Left lung (tissue), 4 donors: ENCODE measurements at regions not wholly inside any gene's neighbourhood (a gene's known extent, or its start where the extent isn't known, plus 50 kb on each side); places are given as distances from the start of the nearest gene placed in this dataset.
"Not testable (repeated sequence)": the region's sequence is repeated elsewhere in the genome, so short reads cannot be mapped to it uniquely, and the experiment has no call there.

Experiments used
- ATAC-seq: fragments of 200-7000 bp; cut with Tn5 transposase; one replicate; pipeline ENCODE4 v1.9.1; 2020; ENCODE audit warnings: moderate library complexity
- DNase-seq, 4 donors: peaks; one replicate each; pipeline ENCODE4 v3.0.0-alpha.2; 2013 to 2020
- H3K27ac ChIP-seq, 2 donors: fragments of 200-600 bp; sonication (generic) in 1 of 2; one replicate each; pipeline versions ENCODE4 v1.5.0 to v1.8.0; 2020 to 2021
- H3K27me3 ChIP-seq, 2 donors: fragments of 200-600 bp; sonication (generic) in 1 of 2; one replicate each; pipeline versions ENCODE4 v1.5.0 to v1.8.0; 2020 to 2021
- H3K36me3 ChIP-seq, 2 donors: fragments of 200-600 bp; sonication (generic) in 1 of 2; one replicate each; pipeline versions ENCODE4 v1.5.0 to v1.8.0; 2020 to 2021
- H3K4me1 ChIP-seq, 2 donors: fragments of 200-600 bp; one replicate each; pipeline ENCODE4 v1.8.0; 2021
- H3K4me3 ChIP-seq, 2 donors: fragments of 200-600 bp; sonication (generic) in 1 of 2; one replicate each; pipeline versions ENCODE4 v1.5.0 to v1.8.0; 2020 to 2021; ENCODE audit warnings: mild to moderate bottlenecking in 1 of 2
- H3K9me3 ChIP-seq, 2 donors: fragments of 200-600 bp; sonication (generic) in 1 of 2; one replicate each; pipeline versions ENCODE4 v1.5.0 to v1.8.0; 2020 to 2021
- CTCF ChIP-seq, 2 donors: fragments of 200-600 bp; sonication (generic) in 1 of 2; IDR thresholded peaks; one replicate each; pipeline versions ENCODE4 v1.5.0 to v1.8.0; 2021; ENCODE audit warnings: antibody characterized with exemption in 2 of 2
- intact Hi-C, 2 donors: fragments of 100-400 bp; cut with DNase I; formaldehyde crosslinking; loops; one replicate each; pipeline versions ENCODE4 v1.11.2 to v1.14.2; 2022
- donor health status: DM: no; HTN: yes; CAD: no.
- donor health status: DM: no; HTN: no; CAD: no.

GRCh38 chr19:31046024-31046423 lies 303.2 kb downstream of the TSHZ3 start:
- Histone ChIP-seq H3K36me3 (no peaks in the 10 kb centered on the region), H3K27me3 (peaks cover 0 to 13% of the 10 kb centered on the region in 2 donors), H3K9me3 (peaks cover 0 to 4% of the 10 kb centered on the region in 2 donors), H3K4me3 (no peak overlapping the region), H3K27ac (no peak overlapping the region), H3K4me1 (no peaks in the 10 kb centered on the region)
- TF ChIP-seq CTCF (IDR thresholded peaks at IDR 0.05), result no peak
- intact Hi-C loops, result no loop called here
- no peak for DNase-seq
- ATAC-seq, result no peak

- no peak for TF ChIP-seq CTCF (IDR thresholded peaks at IDR 0.05)
- Histone ChIP-seq H3K9me3 (peaks cover 0 to 4% of the 10 kb centered on the region in 2 donors), H3K27ac (no peak overlapping the region), H3K4me3 (no peak overlapping the region), H3K27me3 (peaks cover 0 to 13% of the 10 kb centered on the region in 2 donors), H3K4me1 (no peaks in the 10 kb centered on the region), H3K36me3 (no peaks in the 10 kb centered on the region)
- DNase-seq (no peak), ATAC-seq (no peak)
- intact Hi-C loops, result no loop called here
Measured at GRCh38 chr19:31041461-31041860, 307.8 kb downstream of the TSHZ3 start.

- Histone ChIP-seq H3K36me3 (no peaks in the 10 kb centered on the region), H3K9me3 (no peaks in the 10 kb centered on the region), H3K4me1 (no peaks in the 10 kb centered on the region), H3K27me3 (peaks cover 0 to 13% of the 10 kb centered on the region in 2 donors), H3K4me3 (no peak overlapping the region), H3K27ac (no peak overlapping the region)
- ATAC-seq (no peak), DNase-seq (no peak)
- intact Hi-C loops, result no loop called here
- TF ChIP-seq CTCF (IDR thresholded peaks at IDR 0.05), result no peak
Measured at GRCh38 chr19:31039151-31039550, 310.1 kb downstream of the TSHZ3 start.

- Histone ChIP-seq H3K36me3 (no peaks in the 10 kb centered on the region), H3K27me3 (peaks cover 0 to 4% of the 10 kb centered on the region in 2 donors), H3K9me3 (no peaks in the 10 kb centered on the region), H3K4me3 (no peak overlapping the region), H3K4me1 (no peaks in the 10 kb centered on the region), H3K27ac (no peak overlapping the region)
- no peak for ATAC-seq
- no peak for TF ChIP-seq CTCF (IDR thresholded peaks at IDR 0.05)
- intact Hi-C loops, result no loop called here
- DNase-seq, result no peak
Measured at GRCh38 chr19:31037286-31037980, 311.8 kb downstream of the TSHZ3 start.

- H3K4me3 ChIP-seq, H3K4me1 ChIP-seq, H3K36me3 ChIP-seq, intact Hi-C loops, ATAC-seq, H3K9me3 ChIP-seq, H3K27ac ChIP-seq, H3K27me3 ChIP-seq, DNase-seq: not testable (repeated sequence)
Measured at GRCh38 chr19:31031455-31031854, 317.8 kb downstream of the TSHZ3 start.

- H3K9me3 ChIP-seq, result peaks cover 0 to 3% of the 10 kb centered on the region in 2 donors
- intact Hi-C loops, result no loop called here
- no peaks in the 10 kb centered on the region for H3K4me1 ChIP-seq
- H3K27ac ChIP-seq, result no peak overlapping the region
- no peak for TF ChIP-seq CTCF (IDR thresholded peaks at IDR 0.05)
- H3K4me3 ChIP-seq, result no peak overlapping the region
- ATAC-seq (no peak), DNase-seq (no peak)
- no peaks in the 10 kb centered on the region for H3K36me3 ChIP-seq
- H3K27me3 ChIP-seq, result no peaks in the 10 kb centered on the region
Measured at GRCh38 chr19:31023038-31023437, 326.2 kb downstream of the TSHZ3 start.
